Effector CD8-positive, alpha-beta T cell (primary cell): ENCODE measurements at regions not wholly inside any gene's neighbourhood (a gene's known extent, or its start where the extent isn't known, plus 50 kb on each side); places are given as distances from the start of the nearest gene placed in this dataset.
"Not testable (repeated sequence)": the region's sequence is repeated elsewhere in the genome, so short reads cannot be mapped to it uniquely, and the experiment has no call there.

Source experiments
- DNase-seq: peaks from one replicate; lab custom pipeline; 2025; lab: John Stamatoyannopoulos, UW

DNA sequence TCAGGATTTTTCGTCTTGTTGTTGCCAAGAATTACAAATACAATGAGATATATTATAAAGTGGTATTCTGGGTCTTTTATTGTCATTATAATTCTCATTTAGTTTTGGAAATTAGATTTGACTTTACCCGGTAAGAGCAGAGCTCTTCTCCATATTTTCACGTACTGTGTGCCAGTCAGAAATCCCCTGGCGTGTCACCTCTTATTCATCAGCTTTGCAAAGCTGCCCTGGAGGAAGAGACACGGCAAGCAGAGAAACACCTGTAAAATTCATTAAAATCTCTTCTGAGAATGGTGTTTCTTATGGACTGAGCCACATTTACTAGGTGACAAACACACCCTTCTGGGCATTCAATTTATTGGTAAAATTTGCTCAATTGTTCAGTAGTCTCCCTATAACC, 440.4 kb downstream of the HINT1 start:
- no peak for DNase-seq

- DNase-seq = no peak
These were observed 444.7 kb downstream of the HINT1 start for GRCh38 chr5:130720355-130720754.

DNA sequence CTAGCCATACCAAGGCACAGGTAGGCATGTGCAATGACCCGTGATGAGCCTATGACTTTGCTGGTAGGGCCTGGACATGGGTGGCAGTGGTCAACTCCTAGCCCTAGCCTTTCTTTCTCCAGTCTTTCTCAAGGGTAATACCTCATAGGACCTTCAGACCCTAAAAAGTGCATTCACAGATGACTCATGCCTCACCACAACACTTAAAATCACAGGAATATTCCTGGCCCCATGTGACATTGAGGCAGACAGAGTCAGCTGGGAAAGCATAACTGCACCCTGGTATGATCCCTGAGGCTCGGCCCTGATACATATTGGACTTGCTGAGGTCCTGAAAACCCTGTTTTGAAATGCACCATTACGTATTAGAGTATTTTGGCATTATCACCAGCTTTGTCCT, 449.5 kb downstream of the HINT1 start:
- no peak for DNase-seq

DNA sequence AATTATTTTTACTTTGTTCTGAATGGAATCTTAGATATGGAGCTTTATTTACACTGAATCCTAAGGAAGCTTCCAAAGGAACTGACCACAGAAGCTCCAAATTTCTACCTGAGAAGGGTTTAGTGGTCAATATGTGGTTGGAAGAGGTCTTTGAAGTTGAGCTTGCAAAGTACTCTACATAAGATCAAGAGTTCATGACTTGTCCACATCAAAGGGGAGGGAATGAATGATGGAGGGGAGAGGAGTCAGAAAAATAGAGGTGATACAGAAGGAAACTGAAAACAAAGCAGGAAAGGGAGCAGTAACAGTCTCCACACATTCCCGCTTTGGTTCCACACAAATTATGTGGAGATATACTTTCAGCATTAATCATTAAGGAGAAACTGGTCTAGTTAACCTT, 450.9 kb downstream of the HINT1 start:
- DNase-seq = no peak

GRCh38 chr5:130712324-130712723, 452.7 kb downstream of the HINT1 start:
- no peak for DNase-seq

DNA sequence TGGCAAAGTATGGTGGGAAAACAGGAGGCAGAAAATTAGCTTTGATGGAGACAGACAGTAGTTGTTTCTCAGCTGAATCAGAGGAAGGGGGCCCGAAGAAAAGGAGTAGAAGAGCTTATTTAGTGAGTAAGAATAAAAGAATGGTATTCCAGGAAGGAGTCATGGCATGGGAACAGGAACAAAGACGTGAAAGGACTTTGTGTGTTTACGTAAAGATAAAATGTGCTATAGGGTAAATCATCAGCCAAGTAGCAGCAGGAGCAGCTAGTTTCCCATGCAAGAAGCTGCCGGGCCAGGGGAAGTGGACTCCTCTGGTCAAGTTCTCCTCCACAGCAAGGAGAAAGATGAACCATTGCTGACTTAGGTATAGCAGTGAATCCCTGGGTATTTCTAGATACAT, 454.5 kb downstream of the HINT1 start:
- DNase-seq = no peak

DNA sequence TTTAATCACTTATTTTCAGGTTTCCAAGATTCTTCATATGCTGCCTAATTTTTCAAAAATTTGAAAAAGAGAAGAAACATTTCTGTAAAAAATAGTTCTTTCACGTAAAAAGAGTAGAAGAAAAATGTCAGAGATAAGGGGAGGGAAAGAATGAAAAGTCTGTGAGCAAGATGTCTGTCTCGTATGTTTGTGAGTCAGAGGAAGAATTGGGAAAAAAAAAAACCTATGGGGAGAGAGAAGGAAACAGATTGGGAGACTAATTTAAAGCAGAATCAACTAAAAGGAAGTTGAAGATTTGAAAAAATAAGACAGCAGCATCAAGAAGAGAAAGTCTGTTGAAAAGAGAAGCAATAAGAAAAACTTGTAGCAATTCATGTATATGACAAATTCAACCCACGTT, 456.3 kb downstream of the HINT1 start:
- no peak for DNase-seq

DNA sequence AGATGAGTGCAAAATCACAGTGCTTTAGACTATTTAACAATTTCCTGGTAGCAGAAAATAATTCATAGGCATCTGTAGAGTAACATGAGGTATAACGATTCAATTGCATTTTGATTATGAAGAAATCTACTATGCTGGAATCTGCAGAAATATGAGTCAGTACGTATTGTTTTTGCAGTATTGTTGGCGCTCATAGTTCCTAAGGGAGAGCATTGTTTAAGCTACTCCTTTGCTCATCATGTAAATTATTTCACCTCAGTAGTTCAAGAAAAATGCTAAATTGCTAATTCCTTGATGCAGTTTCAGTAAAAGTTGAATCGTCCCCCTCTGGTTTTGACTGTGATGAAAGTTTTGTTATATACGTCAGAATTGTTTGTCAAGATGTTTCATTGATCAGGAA, 458.4 kb downstream of the HINT1 start:
- no peak for DNase-seq

DNA sequence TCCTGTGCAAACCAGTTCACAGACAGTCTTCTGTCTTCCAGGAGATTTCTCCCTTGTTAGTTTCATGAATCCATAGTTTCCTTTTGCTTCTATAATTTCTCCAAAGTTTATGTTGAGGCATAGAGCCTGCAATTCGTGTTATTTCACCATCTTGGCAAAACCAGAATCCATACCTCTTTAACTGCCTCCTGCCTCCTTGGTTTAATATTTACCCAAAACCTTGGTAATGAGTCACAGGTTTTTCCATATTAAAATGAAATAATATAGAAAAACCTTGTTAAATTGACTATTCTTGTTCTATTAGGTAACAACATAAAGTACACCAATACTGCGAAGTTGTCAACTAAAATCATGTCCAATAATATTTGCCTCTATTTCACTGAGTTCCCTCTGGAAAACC, 459.7 kb downstream of the HINT1 start:
- DNase-seq = no peak

- DNase-seq = no peak
These were observed 471.5 kb downstream of the HINT1 start for GRCh38 chr5:130693509-130693908.

- DNase-seq = no peak
These were observed 472.3 kb downstream of the HINT1 start for GRCh38 chr5:130692770-130693169.

DNA sequence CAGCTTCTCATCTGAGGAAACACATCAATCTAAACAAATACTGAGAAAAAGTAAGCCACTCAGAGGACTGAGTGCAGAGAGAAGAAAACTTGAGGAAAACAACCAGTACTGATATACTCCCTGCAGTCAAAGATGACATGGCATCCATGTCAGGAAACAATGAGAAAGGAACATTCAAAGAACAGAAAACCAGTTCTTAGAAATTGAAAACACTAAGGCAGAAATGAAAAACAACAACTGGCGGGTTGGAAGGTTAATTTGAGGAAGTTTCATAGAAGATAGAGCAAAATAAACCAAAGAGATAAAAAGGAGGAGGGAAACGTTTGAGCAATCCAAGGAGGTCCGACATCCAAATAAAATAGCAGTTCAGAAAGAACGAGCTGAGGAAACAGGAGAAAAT, 475.2 kb downstream of the HINT1 start:
- no peak for DNase-seq

- DNase-seq = no peak
These were observed 477.8 kb downstream of the HINT1 start for GRCh38 chr5:130687085-130687733.

DNA sequence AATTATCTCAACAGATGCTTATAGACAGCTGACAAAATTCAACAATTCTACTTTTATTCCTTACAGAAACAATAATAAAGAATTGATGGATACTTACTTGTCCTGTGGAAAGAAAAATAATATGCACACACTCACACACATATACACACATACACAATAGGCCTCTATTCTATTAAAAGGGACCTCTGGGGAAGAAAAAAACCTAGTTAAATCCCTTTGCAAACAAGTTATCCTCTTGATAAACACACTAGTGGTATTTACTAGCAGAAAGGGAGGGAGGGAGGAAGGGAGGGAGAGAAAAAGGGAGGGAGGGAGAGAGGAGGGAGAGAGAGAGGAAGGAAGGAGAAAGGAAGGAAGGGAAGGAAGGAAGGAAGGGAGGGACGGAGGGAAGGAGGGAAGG, 486.4 kb downstream of the HINT1 start:
- no peak for DNase-seq

DNA sequence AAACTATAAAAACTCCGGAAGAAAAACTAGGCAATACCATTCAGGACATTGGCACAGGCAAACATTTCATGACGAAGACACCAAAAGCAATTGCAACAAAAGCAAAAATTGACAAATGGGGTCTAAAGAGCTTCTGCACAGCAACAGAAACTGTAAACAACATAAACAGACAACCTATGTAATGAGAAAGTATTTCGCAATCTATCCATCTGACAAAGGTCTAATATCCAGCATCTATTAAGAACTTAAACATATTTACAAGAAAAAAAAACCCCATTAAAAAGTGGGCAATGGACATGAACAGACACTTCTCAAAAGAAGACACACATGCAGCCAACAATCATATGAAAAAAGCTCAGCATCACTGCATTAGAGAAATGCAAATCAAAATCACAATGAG, 498.6 kb downstream of the HINT1 start:
- no peak for DNase-seq

GRCh38 chr5:130652176-130652575, 512.9 kb downstream of the HINT1 start:
- no peak for DNase-seq

GRCh38 chr5:130651440-130651839, 513.6 kb downstream of the HINT1 start:
- DNase-seq = no peak

DNA sequence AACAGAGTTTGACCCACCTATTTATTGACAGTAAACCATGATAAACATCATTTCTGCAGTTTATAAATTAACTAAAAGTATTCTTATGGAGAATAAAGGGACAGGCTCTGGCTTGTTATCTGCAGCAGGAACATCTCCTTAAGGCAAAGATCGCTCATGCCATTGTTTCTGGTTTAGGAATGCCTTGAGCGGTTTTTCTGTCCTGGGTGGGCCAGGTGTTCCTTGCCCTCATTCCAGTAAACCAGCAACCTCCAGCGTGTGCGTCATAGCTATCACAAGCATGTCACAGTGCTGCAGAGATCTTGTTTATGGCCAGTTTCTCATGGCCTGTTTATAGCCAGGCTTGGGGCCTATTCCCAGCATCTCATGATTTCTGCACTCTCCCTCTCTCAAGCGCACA, 521.7 kb downstream of the HINT1 start:
- no peak for DNase-seq

DNA sequence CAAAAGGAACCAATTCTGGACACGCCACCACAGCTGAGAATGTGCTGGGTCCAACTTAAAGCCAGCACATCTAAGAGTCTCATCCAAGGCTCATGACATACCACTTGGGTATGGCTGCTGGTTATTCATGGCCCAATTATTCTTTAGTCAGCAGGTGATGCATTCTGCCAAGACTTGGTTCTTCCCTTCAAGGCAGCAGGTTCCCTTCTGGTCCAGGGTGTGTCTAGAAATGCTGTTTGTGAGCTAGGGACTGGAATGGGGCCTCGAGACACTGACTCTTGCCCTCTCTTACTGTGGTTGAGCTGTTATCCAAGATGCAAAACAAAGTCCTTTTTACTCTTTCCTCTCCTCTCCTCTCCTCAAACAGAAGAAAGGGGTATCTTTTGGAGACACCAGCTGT, 522.6 kb downstream of the HINT1 start:
- DNase-seq = no peak

DNA sequence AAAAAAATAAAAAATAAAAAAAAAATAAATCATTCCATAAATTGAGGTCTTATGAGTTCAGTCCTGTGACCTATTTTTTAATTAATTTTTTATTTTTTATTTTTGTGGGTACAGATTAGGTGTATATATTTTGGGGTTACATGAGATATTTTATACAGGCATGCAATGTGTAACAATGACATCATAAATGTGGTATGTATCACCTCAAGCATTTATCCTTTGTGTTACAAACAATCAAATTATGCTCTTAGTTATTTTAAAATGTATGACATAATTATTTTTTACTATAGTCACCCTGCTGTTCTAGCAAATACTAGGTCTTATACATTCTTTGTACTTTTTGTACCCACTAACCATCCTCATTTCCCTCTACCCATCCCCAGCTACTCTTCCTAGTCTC, 537.9 kb downstream of the HINT1 start:
- DNase-seq = no peak

DNA sequence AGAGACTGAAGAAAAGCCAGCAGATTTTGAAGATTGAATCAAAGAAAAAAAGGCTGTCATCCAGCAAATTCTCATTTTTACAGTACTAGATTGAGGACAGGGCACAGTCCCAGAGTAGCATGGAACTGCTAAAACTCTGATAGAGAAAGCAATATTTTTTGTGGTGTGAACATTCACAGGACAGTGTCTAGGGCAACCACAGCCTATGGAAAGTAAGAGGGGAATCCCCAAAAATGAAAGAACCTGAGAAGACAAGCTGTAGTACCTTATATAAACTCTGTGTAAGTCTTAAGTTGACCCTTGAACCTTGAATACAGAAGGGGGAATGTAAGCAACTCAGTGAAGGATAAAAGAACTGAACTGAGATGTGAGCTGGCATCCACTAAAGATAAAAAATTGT, 540.3 kb downstream of the HINT1 start:
- no peak for DNase-seq

- no peak for DNase-seq
These were observed 548.9 kb downstream of the HINT1 start for GRCh38 chr5:130616161-130616560.

DNA sequence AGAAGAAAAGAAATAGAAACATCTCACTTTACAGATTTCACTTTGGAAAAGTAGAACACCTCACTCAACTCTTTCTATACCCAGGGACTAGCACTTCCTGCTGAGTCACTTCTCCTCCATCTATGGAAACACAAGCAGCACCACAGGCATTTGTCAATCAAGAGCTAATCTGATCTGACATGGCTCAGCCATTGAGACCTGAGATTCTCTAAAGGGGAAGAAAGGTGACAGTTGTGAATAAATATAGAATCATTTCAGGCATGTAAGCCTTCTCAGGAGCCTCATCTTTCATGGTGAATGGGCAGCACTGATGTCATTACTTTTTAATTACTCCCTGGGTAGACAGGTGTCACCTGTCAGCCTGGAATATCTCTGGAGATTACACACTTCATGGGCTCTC, 559.8 kb downstream of the HINT1 start:
- no peak for DNase-seq

DNA sequence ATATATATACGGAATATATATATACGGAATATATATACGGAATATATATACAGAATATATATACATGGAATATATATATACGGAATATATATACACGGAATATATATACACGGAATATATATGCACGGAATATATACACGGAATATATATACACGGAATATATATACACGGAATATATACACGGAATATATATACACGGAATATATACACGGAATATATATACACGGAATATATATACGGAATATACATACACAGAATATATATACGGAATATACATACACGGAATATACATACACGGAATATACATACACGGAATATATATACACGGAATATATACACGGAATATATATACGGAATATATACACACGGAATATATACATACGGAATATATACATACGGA, 568.4 kb downstream of the HINT1 start:
- not testable (repeated sequence) for DNase-seq

DNA sequence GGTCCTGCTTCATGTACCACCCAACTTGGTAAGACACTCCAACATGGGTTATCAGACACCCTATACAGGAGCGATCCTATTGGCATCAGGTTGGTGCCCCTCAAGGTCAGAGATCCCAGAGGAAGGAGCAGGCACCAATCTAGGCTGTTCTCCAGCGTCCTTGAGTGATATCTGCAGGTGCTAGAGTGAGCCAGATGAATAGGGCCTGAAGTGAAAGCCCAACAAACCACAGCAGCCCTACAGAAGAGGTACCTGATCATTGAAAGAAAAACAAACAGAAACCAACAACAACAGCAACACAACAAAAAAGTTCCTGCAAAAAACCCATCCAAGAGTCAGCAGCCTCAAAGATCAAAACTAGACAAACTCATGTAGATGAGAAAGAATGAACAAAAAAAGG, 584.8 kb downstream of the HINT1 start:
- DNase-seq = no peak
